GM21529 (cell line): ENCODE measurements at regions not wholly inside any gene's neighbourhood (a gene's known extent, or its start where the extent isn't known, plus 50 kb on each side); places are given as distances from the start of the nearest gene placed in this dataset.
"Not testable (repeated sequence)": the region's sequence is repeated elsewhere in the genome, so short reads cannot be mapped to it uniquely, and the experiment has no call there.

ENCODE experiments used
- ATAC-seq: cut with Tn5 transposase; IDR thresholded peaks from one replicate; pipeline ENCODE4 v1.9.1; 2021; ENCODE audit not compliant: unreplicated experiment

DNA sequence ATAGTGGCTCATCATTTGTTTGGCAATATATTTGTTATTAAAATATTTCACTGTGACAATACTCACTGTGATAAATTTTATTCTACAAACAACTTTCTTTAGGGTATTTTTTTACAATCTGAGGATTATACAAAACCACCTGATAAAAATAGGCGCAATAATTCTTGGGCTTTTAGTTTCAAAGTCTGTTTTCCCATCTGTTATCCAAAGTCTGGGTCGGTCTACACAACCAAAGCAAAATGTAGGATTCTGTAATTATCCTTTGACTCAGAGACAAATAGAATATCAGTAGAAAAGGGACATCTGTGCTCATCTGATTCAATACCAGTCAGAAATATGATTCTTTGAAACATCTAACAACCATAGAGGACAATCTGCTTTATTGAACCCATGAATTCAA is 271.8 kb upstream of the AMIGO2 start:
- no peak for ATAC-seq

DNA sequence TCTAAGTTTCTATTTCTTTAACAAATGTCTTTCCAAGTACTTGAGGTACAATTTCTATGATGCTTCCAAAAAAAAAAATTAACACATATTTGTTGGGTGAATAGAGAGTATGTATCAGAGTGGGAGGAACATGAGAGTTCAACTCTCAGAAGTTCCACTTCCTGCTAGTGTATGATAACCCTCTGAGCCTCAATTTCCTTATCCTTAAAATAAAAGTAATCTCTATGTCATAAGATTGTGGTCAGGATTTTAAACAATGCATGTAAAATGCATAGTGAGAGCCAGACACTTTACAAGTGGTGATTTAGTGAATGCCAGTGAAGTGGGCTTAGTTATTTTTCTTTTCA is 270.3 kb upstream of the AMIGO2 start:
- ATAC-seq, result no peak

GRCh38 chr12:47349137-47350061 is 269.6 kb upstream of the AMIGO2 start:
- no peak for ATAC-seq

DNA sequence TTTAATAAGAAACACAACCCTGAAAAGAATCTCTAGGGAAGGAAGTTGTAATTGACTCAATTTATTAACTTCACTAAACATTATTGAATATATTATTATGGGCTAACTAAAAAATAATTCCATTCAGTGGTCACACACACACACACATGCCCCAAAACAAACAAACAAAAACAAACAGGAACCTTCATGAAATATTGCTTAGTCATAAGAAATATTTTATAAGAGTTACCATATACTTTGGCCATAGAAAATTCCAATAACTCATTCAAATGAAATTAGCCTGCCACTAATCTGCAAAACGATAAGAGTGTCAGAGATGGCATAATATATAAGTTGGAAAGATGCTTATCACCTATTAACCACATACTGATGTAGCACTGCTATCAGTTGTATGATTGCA is 268.4 kb upstream of the AMIGO2 start:
- ATAC-seq, result no peak

DNA sequence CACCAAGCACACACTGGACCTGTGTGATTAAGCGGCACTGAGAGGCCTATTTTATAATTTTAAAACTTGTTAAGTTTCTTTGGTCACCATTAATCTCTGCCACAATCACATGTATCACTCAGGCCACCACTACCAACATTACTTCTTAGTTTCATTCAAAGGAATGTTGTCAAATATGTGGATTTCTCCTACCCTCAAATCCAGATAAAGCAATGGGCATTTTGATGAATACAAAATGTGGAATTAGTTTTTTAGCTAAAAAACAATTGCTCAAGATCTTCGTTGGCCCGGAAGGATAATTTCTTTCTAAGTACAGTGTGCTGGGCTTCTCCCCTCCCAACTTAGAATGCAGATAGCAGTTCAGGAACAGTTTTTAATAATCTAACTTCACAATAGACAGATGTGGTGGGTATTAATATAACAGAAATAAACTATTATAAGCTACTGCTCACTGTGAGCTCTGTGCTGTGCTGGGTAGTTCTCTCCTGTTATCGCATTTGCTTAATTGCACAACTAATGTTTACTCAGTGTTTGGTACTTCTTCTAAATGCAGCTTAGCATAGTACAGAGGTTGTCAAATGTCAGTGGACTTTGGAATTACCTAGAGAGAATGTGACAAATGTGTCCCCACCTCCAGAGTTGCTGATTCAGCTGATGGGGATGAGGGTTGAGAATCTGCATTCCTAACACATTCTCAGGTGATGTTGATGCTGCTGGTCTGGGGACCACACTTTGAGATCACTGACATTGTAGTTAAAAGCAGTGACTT is 266.7 kb upstream of the AMIGO2 start:
- ATAC-seq, result no peak

GRCh38 chr12:47343684-47344567 is 264.2 kb upstream of the AMIGO2 start:
- no peak for ATAC-seq

DNA sequence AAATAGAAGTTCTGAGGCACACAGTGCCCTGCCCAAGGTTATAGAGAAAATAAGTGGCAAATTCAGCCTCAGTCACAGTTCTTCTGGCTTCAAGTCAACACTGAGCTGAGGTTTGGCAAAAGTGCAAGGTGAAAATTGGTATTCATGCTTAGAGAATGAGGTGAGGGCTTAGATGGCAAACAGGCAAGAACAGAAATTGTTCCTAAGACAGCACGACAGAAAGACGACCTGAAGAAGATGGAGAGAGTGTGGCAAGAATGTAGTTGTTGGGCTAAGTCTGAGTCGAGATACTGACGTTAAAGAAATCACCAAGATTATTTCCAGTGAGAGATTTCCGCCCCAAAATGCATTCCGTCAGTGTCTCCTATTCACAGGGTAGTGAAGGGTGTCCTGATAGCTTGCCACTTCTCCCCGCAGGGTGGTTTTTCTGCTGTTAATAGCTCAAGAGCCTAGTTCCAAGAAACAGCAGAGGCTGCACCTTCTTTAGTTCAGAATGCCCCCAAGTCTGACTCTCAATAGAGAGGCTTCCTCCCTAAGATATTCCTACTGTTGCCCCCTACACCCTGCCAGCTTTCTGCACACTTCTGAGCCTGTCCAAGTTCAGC is 260.8 kb upstream of the AMIGO2 start:
- ATAC-seq, result no peak

- no peak for ATAC-seq
Observed at GRCh38 chr12:47337581-47337980, 257.8 kb upstream of the AMIGO2 start.

GRCh38 chr12:47333271-47333858 is 253.6 kb upstream of the AMIGO2 start:
- not testable (repeated sequence) for ATAC-seq

- no peak for ATAC-seq
Observed at GRCh38 chr12:47328831-47329545, 249.2 kb upstream of the AMIGO2 start.

- no peak for ATAC-seq
Observed at GRCh38 chr12:47326190-47326589, 246.4 kb upstream of the AMIGO2 start.

GRCh38 chr12:47323802-47324201 is 244.0 kb upstream of the AMIGO2 start:
- ATAC-seq, result no peak

- no peak for ATAC-seq
Observed at GRCh38 chr12:47321436-47321835, 241.7 kb upstream of the AMIGO2 start.

DNA sequence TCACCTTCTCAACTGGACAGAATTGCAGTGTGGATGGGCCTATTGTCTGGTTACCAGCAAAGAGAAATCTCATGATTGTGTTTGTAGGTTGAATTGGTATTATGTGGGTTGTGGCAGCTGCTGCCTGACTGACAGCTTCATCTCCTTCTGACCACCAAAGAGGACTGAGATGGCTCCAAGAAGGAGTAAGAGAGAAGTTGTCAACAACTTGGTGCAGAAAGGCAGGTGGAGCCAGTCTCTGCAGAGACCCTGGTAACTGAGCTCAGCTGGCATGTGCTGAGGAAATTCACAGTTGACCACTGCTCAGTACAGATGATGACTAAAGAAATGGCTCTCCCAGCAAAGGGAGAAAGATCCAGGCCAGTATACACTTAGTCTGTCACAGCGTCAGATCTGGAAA is 240.0 kb upstream of the AMIGO2 start:
- ATAC-seq, result no peak

- ATAC-seq, result no peak
Observed at GRCh38 chr12:47318963-47319362, 239.2 kb upstream of the AMIGO2 start.

DNA sequence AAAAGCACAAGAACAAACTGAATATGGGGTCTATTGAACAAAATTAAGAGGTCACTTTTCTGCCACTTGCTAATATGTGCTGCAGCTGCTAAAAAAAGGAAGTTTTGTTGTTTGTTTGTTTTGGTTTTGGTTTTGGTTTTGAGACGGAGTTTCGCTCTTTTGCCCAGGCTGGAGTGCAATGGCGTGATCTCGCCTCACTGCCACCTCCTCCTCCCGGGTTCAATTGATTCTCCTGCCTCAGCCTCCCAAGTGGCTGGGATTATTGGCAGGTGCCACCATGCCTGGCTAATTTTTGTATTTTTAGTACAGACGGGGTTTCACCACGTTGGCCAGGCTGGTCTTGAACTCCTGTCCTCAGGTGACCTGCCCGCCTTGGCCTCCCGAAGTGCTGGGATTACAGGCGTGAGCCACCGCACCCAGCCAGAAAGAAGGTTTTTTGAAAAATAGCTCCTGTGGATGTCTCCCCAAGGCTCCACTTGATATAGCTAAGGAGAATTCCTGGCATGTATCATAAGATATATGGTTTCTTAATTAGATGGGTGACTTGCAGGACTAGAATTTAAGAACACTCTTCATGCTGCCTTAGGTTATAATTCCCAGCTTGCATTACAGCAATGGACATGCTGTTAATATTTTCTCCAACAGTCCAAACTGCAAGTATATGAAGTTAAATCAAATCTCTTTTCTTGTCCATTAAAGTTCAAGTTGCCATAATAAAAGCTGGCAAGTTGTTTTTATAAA is 237.6 kb upstream of the AMIGO2 start:
- peak; percentile 74 for ATAC-seq

DNA sequence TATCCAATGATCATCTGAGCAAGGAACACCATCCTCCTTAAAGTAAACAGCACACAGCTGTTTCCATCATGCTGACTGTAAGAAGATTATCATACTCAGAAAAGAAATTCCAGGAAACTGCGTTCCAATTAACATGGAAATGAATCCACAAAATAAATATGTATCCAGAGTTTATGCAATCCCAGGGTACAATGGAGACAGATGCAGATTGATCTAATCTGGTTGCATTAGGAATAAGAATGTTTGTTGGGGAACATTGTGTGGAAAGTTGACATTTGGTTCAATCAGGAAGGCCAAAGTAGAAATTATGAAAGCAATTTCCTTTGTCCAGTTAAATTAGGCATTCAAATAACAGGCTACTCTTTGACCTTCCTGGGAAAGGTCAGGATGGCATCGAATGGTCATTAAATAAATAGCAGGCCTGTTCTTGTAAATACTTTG is 236.9 kb upstream of the AMIGO2 start:
- ATAC-seq, result no peak

GRCh38 chr12:47314996-47315395 is 235.2 kb upstream of the AMIGO2 start:
- ATAC-seq, result no peak

DNA sequence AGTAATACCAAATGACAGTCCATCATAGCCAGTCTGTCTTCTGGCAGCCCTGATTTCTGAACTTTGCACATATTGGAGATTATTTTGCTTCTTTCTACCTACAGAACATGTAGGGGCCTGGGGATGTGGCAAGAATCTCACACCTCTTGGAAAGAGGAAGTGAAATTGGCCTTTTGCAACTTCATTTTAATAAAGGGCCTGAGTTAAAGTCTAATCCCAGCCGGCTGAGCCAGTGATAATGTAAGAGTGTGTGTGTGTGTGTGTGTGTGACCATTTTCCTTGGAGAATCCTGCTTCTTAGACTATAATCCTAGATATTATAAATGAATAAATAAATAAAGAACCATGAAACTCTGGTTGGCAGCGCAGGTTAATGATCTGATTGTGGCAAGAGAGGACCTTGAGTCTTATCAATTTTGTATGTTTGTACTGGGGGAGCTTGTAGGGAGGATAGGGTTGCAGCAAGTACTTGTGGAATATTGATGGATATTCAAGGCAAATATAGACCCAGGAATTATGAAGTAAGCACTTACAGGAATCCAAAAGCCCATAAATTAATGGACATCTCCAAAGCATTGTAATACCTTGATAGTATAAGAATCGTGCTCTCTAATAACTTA is 233.2 kb upstream of the AMIGO2 start:
- ATAC-seq, result peak; percentile 84
